OCI-LY7 (cell line): ENCODE measurements at regions not wholly inside any gene's neighbourhood (a gene's known extent, or its start where the extent isn't known, plus 50 kb on each side); places are given as distances from the start of the nearest gene placed in this dataset.

Experiments used
- BruUV-seq: library from RNA; stranded (reverse); fragments of 400-500 nt; replicated peaks from 2 replicates; lab custom pipeline; 2021; lab: Mats Ljungman, UMichigan
- CTCF ChIA-PET: fragments of 300-600 bp; sonication (Branson Sonifier 250); formaldehyde crosslinking; loops from one replicate; lab custom pipeline; 2022; ENCODE audit warnings: antibody characterized with exemption; ENCODE audit not compliant: unreplicated experiment; lab: Charles Lee
- POLR2A ChIA-PET: fragments of 300-600 bp; sonication (Branson Sonifier 250); formaldehyde crosslinking; loops from one replicate; lab custom pipeline; 2022; ENCODE audit warnings: antibody characterized with exemption; lab: Charles Lee
- DNase-seq: peaks from one replicate; pipeline ENCODE4 v3.0.0-alpha.2; 2015; ENCODE audit warnings: low spot score
- H2AFZ ChIP-seq: fragments of 200-600 bp; sonication (generic), shearing (Covaris generic); 2 replicates; pipeline ENCODE4 v1.6.1; 2014; ENCODE audit warnings: mild to moderate bottlenecking, antibody characterized with exemption, low read length, moderate library complexity
- H3K27ac ChIP-seq: fragments of 200-600 bp; sonication (generic); 2 replicates; pipeline ENCODE4 v1.5.1; 2014; ENCODE audit warnings: mixed run types, low read depth, mild to moderate bottlenecking, moderate library complexity, low read length, inconsistent platforms; ENCODE audit not compliant: poor library complexity, severe bottlenecking
- H3K36me3 ChIP-seq: fragments of 200-600 bp; sonication (generic); 2 replicates; pipeline ENCODE4 v1.6.1; 2014; ENCODE audit warnings: mild to moderate bottlenecking, antibody characterized with exemption, low read length, moderate library complexity, mixed read lengths; ENCODE audit not compliant: insufficient read depth
- H3K4me1 ChIP-seq: fragments of 200-600 bp; sonication (generic); 2 replicates; pipeline ENCODE4 v1.5.1; 2014; ENCODE audit warnings: mild to moderate bottlenecking, low read length; ENCODE audit not compliant: insufficient read depth, poor library complexity, severe bottlenecking
- H3K4me2 ChIP-seq: fragments of 200-600 bp; sonication (generic); 2 replicates; pipeline ENCODE4 v1.6.1; 2014; ENCODE audit warnings: mild to moderate bottlenecking, low read length
- H3K4me3 ChIP-seq: fragments of 200-600 bp; sonication (generic); 2 replicates; pipeline ENCODE4 v1.5.1; 2014; ENCODE audit warnings: mild to moderate bottlenecking, low read depth, low read length; ENCODE audit not compliant: poor library complexity, severe bottlenecking
- H3K79me2 ChIP-seq: fragments of 200-600 bp; sonication (generic); 2 replicates; pipeline ENCODE4 v1.6.1; 2016; ENCODE audit warnings: low read depth, mild to moderate bottlenecking, low read length, moderate library complexity, mixed read lengths; ENCODE audit not compliant: insufficient read depth
- H3K9me2 ChIP-seq: fragments of 200-600 bp; sonication (generic); 2 replicates; pipeline ENCODE4 v1.6.1; 2016; ENCODE audit warnings: mild to moderate bottlenecking, low read length, mixed read lengths; ENCODE audit not compliant: insufficient read depth
- H3K9me3 ChIP-seq: fragments of 200-600 bp; sonication (generic); 2 replicates; pipeline ENCODE4 v1.6.1; 2014; ENCODE audit warnings: mild to moderate bottlenecking, mixed run types, low read length, mixed read lengths
- H4K20me1 ChIP-seq: fragments of 200-600 bp; sonication (generic); 2 replicates; pipeline ENCODE4 v1.6.1; 2014; ENCODE audit warnings: mild to moderate bottlenecking, antibody characterized with exemption, low read length, moderate library complexity, mixed read lengths; ENCODE audit not compliant: insufficient read depth
- EZH2phosphoT487 ChIP-seq: fragments of 200-600 bp; sonication (generic); IDR thresholded peaks from 2 replicates; pipeline ENCODE4 v1.6.1; 2018; ENCODE audit warnings: low read depth, borderline replicate concordance, mild to moderate bottlenecking, mixed run types, antibody characterized with exemption, low read length, moderate library complexity, mixed read lengths
- intact Hi-C: fragments of 100-400 bp; cut with micrococcal nuclease; formaldehyde crosslinking; loops from one replicate; pipeline ENCODE4 v1.10.0; 2022; ENCODE audit not compliant: unreplicated experiment
- TF ChIP-seq, protein P1 (sequence below): fragments of 200-600 bp; sonication (generic); conservative IDR thresholded peaks from 2 replicates; pipeline ENCODE4 v1.5.1; 2014; ENCODE audit warnings: mild to moderate bottlenecking, antibody characterized with exemption, low read length, moderate library complexity, mixed read lengths

DNA sequence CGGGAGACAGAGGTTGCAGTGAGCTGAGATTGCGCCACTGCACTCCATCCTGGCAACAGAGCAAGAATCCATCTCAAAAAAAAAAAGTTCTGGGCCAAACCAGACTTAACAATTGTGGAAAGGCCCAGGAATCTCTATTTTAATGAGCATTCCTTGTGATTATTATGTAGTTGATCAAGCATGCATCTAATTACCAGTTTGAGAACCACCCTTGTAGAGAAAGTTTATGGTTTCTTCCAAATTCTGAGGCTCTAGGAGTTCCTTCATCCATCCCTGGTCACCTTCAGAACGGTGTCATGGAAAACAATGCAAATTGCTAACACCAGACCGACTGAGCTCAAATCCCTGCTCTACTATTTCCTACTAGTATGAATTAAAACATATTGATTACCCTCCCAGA, 246.3 kb upstream of the KLHL29 start:
- no peaks in the 10 kb centered on the region for H3K36me3 ChIP-seq
- no peaks in the 10 kb centered on the region for H3K79me2 ChIP-seq
- no peak overlapping the region for H3K4me2 ChIP-seq
- TF ChIP-seq, protein P1, sequence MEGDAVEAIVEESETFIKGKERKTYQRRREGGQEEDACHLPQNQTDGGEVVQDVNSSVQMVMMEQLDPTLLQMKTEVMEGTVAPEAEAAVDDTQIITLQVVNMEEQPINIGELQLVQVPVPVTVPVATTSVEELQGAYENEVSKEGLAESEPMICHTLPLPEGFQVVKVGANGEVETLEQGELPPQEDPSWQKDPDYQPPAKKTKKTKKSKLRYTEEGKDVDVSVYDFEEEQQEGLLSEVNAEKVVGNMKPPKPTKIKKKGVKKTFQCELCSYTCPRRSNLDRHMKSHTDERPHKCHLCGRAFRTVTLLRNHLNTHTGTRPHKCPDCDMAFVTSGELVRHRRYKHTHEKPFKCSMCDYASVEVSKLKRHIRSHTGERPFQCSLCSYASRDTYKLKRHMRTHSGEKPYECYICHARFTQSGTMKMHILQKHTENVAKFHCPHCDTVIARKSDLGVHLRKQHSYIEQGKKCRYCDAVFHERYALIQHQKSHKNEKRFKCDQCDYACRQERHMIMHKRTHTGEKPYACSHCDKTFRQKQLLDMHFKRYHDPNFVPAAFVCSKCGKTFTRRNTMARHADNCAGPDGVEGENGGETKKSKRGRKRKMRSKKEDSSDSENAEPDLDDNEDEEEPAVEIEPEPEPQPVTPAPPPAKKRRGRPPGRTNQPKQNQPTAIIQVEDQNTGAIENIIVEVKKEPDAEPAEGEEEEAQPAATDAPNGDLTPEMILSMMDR, result no peak
- TF ChIP-seq EZH2phosphoT487, result no peak
- intact Hi-C loops, result no loop called here
- no peaks in the 10 kb centered on the region for H3K9me2 ChIP-seq
- no TSS peak for BruUV-seq
- CTCF ChIA-PET, result no interaction called here
- no peak overlapping the region for H3K27ac ChIP-seq
- H3K9me3 ChIP-seq, result no peaks in the 10 kb centered on the region
- no peaks in the 10 kb centered on the region for H3K4me1 ChIP-seq
- no peak overlapping the region for H2AFZ ChIP-seq
- H4K20me1 ChIP-seq, result no peaks in the 10 kb centered on the region
- H3K4me3 ChIP-seq, result no peak overlapping the region
- POLR2A ChIA-PET, result no interaction called here
- no peak for DNase-seq

DNA sequence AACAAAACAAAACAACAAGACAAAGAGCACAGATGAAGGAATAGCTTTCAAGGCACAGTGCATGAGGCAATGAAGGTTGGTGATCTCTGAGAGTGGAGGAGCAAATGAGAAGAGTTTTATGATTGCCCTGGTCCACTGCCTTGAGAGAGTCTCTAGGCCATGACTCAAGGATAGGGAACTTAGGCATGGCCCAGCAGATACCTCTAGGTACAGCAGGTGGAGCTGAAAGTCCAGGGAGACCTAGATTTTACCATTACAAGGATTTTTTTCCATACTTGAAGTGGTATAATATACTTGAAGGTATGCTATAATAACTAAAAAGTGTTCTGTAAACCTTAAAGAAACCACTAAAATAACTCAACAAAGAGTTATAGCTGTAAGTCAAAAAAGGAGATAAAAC, 239.5 kb upstream of the KLHL29 start:
- Histone ChIP-seq H3K4me1 (no peaks in the 10 kb centered on the region), H3K79me2 (no peaks in the 10 kb centered on the region), H3K27ac (no peak overlapping the region), H4K20me1 (no peaks in the 10 kb centered on the region), H3K4me3 (no peak overlapping the region), H2AFZ (no peak overlapping the region), H3K4me2 (no peak overlapping the region), H3K9me3 (no peaks in the 10 kb centered on the region), H3K9me2 (no peaks in the 10 kb centered on the region), H3K36me3 (no peaks in the 10 kb centered on the region)
- no peak for DNase-seq
- TF ChIP-seq, protein P1, result no peak
- no peak for TF ChIP-seq EZH2phosphoT487
- ChIA-PET CTCF (no interaction called here), POLR2A (interaction anchor here (1.0 kb wide), 1 partner anchor 44 kb away, joined by 3 read pairs; no protein-coding TSS in a partner anchor)
- intact Hi-C loops, result no loop called here
- BruUV-seq, result no TSS peak

DNA sequence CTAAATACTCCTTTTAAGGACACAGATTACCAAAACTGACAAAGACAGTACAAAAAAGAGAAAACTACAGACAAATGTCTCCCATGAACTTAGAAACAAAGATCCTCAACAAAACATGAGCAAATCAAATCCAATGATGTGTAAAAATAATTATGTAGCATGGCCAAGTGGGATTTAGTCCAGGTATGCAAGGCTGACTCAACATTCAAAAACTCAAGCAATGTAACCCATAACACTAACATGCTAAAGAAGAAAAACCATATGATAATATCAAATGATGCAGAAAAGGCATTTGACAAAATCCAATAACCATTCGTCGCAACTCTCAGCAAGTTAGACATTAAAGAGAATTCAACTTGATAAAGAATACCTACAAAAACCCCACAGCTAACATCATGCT, 239.0 kb upstream of the KLHL29 start:
- Histone ChIP-seq H3K27ac (no peak overlapping the region), H3K4me3 (no peak overlapping the region), H2AFZ (no peak overlapping the region), H3K79me2 (no peaks in the 10 kb centered on the region), H4K20me1 (no peaks in the 10 kb centered on the region), H3K9me3 (no peaks in the 10 kb centered on the region), H3K9me2 (no peaks in the 10 kb centered on the region), H3K4me1 (no peaks in the 10 kb centered on the region), H3K36me3 (no peaks in the 10 kb centered on the region), H3K4me2 (no peak overlapping the region)
- no peak for DNase-seq
- CTCF ChIA-PET, result no interaction called here
- TF ChIP-seq EZH2phosphoT487, result no peak
- TF ChIP-seq, protein P1, result no peak
- BruUV-seq, result no TSS peak
- POLR2A ChIA-PET, result no interaction called here
- intact Hi-C loops, result no loop called here
